DND-41 (cell line): ENCODE measurements at regions not wholly inside any gene's neighbourhood (a gene's known extent, or its start where the extent isn't known, plus 50 kb on each side); places are given as distances from the start of the nearest gene placed in this dataset.

Experiments used
- CTCF ChIP-seq: IDR thresholded peaks from 2 replicates; pipeline ENCODE4 v1.5.1; 2012; ENCODE audit warnings: borderline replicate concordance, low read length, moderate library complexity, mild to moderate bottlenecking; ENCODE audit not compliant: poor library complexity, severe bottlenecking; ENCODE audit errors: extremely low read depth
- EZH2 ChIP-seq: IDR thresholded peaks from 3 replicates; pipeline ENCODE4 v1.6.1; 2012; ENCODE audit warnings: borderline replicate concordance, low read depth, mild to moderate bottlenecking, moderate library complexity, low read length, inconsistent platforms; ENCODE audit not compliant: severe bottlenecking

- no peak for TF ChIP-seq CTCF
- no peak for TF ChIP-seq EZH2
Measured at GRCh38 chrX:140318296-140318695, 186.6 kb downstream of the SOX3 start.
